ENCODE measurements at regions not wholly inside any gene's neighbourhood (a gene's known extent, or its start where the extent isn't known, plus 50 kb on each side); places are given as distances from the start of the nearest gene placed in this dataset.

DNA sequence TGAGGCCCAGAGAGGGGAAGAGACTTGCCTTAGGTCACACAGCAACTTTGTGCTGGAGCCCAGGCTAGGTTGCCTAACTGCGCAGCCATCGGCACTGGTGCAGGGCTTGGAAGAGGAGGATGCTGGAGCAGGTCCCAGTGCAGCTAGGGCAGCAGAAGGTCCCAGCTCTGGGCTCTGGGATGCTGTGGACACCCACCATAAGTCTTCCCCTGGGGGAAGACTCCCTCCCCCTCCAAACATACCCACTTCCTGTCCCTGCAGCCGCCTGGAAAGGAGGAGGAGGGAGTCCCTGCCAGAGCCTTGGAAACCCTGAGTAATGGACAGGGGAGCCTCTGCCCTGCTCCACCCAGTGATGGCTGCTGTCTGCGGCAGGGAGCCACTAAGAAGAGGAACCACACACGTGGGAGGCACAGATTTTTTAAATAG lies 93.6 kb downstream of the NCR2 start:
- no peak for DNase-seq (ENCODE audit: low read depth in 1 of 2, low spot score in 1 of 2)

- no peak for DNase-seq (ENCODE audit: low read depth in 1 of 2, low spot score in 1 of 2)
Measured at GRCh38 chr6:41429506-41430504, 94.4 kb downstream of the NCR2 start.

GRCh38 chr6:41430875-41431274 lies 95.5 kb downstream of the NCR2 start:
- no peak for DNase-seq (ENCODE audit: low read depth in 1 of 2, low spot score in 1 of 2)

GRCh38 chr6:41432280-41432679 lies 96.9 kb downstream of the NCR2 start:
- no peak for DNase-seq (ENCODE audit: low read depth in 1 of 2, low spot score in 1 of 2)

GRCh38 chr6:41434803-41435481 lies 99.5 kb downstream of the NCR2 start:
- DNase-seq (ENCODE audit: low read depth in 1 of 2, low spot score in 1 of 2) = no peak

DNA sequence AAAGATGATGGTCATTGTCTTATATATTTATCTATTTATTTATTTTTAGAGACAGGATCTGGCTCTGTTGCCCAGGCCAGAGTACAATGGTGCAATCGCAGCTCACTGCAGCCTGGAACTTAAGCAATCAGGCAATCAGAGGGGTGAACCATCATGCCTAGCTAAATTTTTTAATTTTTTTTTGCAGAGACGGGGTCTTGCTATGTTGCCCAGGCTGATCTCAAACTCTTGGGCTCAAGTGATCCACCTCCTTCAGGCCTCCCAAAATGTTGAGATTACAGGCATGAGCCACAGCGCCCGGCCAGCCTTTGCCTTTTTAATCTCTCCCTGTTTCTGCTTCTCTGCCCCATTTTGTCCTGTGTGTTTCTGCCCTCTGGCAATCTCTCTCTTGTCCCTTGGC lies 102.2 kb downstream of the NCR2 start:
- no peak for DNase-seq (ENCODE audit: low read depth in 1 of 2, low spot score in 1 of 2)

- DNase-seq (ENCODE audit: low read depth in 1 of 2, low spot score in 1 of 2) = no peak
Measured at GRCh38 chr6:41438746-41439145, 103.3 kb downstream of the NCR2 start.

GRCh38 chr6:41439524-41440418 lies 104.4 kb downstream of the NCR2 start:
- no peak for DNase-seq (ENCODE audit: low read depth in 1 of 2, low spot score in 1 of 2)

- DNase-seq (ENCODE audit: low read depth in 1 of 2, low spot score in 1 of 2) = no peak
Measured at GRCh38 chr6:41440958-41441357, 105.2 kb upstream of the FOXP4 start.

DNA sequence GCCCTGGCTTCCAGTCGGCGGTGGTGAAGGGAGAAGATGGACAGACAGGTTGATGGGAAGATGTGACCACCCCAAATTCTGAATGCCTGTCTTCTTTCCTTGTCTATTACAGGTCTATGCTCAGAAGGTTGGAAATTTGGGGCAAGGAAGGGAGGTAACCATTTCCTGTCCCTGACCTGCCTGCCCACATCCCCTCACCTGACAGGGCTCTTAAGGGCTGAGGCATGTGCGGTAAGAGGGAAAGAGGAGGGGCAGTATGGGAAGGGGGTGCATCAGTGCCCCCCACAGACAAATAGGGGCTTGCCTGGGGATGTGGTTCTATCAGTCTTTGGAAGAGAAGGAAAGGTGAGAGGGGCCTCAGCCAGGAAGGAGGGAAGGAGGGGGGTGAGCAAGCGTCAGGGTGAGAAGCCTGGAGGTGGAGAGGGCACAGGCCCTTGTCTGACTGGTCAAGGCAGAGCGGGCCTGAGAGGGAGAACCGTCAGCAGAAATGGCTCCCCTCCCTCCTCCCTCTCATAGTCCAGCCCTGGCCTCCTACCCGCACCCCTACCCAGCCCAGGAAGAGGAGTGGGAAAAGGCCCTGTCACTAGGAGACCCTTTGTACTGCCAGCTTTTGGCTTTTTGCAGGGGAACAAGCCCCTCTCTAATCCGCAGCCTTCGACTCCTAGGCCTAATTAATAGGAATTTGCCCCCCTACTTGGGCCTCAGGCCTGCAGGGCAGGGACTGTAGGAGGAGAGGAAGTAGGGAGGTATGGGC lies 104.4 kb upstream of the FOXP4 start:
- DNase-seq (ENCODE audit: low read depth in 1 of 2, low spot score in 1 of 2) = no peak

DNA sequence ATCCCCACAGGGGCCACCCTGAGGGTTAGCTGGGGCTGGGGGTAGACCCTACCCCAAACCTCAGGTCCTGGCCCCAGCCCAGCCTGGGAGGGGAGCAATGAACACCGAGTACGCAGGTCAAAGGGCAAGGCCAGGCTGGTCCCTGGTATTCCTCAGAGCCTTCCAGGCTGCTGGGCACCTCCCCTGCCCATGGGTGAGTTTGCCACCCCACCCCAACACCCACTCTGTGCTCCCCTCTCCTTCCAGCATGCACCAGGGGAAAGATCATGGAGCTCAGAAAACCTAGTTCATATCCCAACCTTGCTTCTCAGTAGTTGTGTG lies 103.9 kb upstream of the FOXP4 start:
- DNase-seq (ENCODE audit: low read depth in 1 of 2, low spot score in 1 of 2) = no peak

- no peak for DNase-seq (ENCODE audit: low read depth in 1 of 2, low spot score in 1 of 2)
Measured at GRCh38 chr6:41442800-41443501, 103.2 kb upstream of the FOXP4 start.

- no peak for DNase-seq (ENCODE audit: low read depth in 1 of 2, low spot score in 1 of 2)
Measured at GRCh38 chr6:41443616-41444525, 102.3 kb upstream of the FOXP4 start.

- DNase-seq (ENCODE audit: low read depth in 1 of 2, low spot score in 1 of 2) = no peak
Measured at GRCh38 chr6:41445261-41445660, 100.9 kb upstream of the FOXP4 start.

- no peak for DNase-seq (ENCODE audit: low read depth in 1 of 2, low spot score in 1 of 2)
Measured at GRCh38 chr6:41446132-41446531, 100.0 kb upstream of the FOXP4 start.

GRCh38 chr6:41446907-41447545 lies 99.2 kb upstream of the FOXP4 start:
- DNase-seq (ENCODE audit: low read depth in 1 of 2, low spot score in 1 of 2) = no peak

DNA sequence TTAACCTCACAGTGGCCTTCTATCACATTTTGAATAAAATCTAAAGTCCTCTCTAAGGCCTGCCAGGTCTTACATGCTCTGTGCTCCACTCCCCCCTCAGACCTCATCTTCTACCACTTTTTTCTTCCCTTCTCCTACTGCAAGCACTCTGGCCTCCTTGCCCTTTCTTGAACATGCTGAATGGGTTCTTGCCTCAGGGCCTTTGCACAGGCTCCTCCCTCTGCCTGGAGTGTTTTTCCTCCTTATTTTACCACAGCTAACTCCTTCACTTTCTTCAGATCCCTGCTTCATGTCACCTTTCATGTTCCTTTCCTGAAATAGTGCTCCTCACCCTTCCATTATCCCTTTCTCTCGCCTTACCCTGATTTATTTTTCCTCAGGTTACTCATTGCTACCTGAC lies 97.9 kb upstream of the FOXP4 start:
- no peak for DNase-seq (ENCODE audit: low read depth in 1 of 2, low spot score in 1 of 2)

DNA sequence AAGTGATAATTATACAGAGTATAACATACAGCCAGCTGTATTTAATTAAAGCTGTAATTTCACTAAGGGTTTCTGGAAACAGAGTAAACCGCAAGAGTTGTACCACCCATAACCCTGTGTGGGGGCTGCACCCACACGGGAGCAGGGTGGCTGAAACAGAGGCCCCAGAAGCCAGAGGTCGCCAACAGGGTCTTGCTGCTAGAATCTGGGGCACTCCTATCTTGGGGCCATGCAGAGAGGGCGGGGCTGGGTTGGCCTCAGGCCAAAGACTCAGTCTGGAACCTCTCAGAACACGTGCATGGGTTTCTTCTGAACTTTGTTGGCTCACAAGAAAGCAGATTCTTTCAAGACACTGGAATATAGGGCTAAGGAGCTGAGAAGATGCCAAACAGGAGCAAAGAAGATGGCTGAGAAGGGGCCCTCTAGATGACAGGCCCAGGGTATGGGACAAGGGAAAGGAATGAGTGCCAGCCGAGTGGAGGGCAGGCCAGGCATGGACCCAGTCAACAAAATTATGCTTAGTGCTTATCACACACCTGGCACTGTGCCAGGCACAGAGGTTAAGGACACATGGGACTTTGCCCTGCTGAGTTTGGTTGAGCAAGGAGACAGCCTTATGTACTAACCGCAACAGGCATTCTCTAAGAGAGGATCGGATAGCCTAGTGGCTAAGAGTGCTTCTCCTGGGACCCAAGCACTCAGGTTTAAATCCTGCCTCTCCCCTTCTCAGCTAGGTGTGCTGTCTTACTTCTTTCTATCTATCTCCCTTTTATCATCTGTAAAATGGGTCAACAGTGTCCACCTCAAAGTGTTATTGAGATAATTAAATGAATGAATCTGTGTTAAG lies 96.6 kb upstream of the FOXP4 start:
- DNase-seq (ENCODE audit: low read depth in 1 of 2, low spot score in 1 of 2) = no peak

Measured in stimulated activated CD4-positive, alpha-beta T cell treated with anti-CD3 and anti-CD28 coated beads, Interleukin-15, amount 100 ng/mL, for 1 hour (primary cell).